ENCODE measurements at regions not wholly inside any gene's neighbourhood (a gene's known extent, or its start where the extent isn't known, plus 50 kb on each side); places are given as distances from the start of the nearest gene placed in this dataset.

- TF ChIP-seq, protein P1, sequence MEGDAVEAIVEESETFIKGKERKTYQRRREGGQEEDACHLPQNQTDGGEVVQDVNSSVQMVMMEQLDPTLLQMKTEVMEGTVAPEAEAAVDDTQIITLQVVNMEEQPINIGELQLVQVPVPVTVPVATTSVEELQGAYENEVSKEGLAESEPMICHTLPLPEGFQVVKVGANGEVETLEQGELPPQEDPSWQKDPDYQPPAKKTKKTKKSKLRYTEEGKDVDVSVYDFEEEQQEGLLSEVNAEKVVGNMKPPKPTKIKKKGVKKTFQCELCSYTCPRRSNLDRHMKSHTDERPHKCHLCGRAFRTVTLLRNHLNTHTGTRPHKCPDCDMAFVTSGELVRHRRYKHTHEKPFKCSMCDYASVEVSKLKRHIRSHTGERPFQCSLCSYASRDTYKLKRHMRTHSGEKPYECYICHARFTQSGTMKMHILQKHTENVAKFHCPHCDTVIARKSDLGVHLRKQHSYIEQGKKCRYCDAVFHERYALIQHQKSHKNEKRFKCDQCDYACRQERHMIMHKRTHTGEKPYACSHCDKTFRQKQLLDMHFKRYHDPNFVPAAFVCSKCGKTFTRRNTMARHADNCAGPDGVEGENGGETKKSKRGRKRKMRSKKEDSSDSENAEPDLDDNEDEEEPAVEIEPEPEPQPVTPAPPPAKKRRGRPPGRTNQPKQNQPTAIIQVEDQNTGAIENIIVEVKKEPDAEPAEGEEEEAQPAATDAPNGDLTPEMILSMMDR (conservative IDR thresholded peaks at IDR 0.05), result no peak
- TF ChIP-seq EZH2 (IDR thresholded peaks at IDR 0.05; ENCODE audit: low read depth), result no peak
Observed at GRCh38 chr5:9932770-9933169, 302.6 kb upstream of the TAS2R1 start.
